ENCODE measurements at regions not wholly inside any gene's neighbourhood (a gene's known extent, or its start where the extent isn't known, plus 50 kb on each side); places are given as distances from the start of the nearest gene placed in this dataset.

DNA sequence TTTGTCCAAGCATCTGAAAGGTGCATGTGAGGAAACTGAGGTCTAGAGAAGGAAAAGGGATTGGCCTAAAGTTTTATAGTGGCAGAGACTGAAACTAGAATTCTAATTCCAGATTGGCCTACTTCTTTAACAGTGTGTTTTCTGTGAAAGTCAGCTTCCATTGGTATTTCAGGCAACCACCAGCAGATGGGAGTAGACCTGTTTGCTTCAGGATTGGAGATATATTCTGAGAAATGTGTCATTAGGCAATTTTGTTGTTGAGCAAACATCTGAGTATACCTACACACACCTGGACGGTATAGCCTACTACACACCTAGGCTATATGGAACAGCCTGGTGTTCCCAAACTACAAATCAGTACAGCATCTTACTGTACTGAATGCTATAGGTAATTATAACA is 207.3 kb upstream of the RADX start:
- H3K9me2 ChIP-seq (ENCODE audit: insufficient read depth), result no peaks in the 10 kb centered on the region
- no peaks in the 10 kb centered on the region for H4K20me1 ChIP-seq (replicated peaks; ENCODE audit: insufficient read depth)
- Mint-ChIP-seq H3K27me3 (ENCODE audit: insufficient read depth, low read depth, poor library complexity) (no peaks in the 10 kb centered on the region), H3K4me3 (no peak overlapping the region), H3K4me1 (no peaks in the 10 kb centered on the region), H3K36me3 (ENCODE audit: low read depth) (no peaks in the 10 kb centered on the region), H3K9me3 (peaks cover 10% of the 10 kb centered on the region; the same call in 2 of the 3 replicates), H3K27ac (no peak overlapping the region)
- DNase-seq (ENCODE audit: low spot score) (peak; percentile 19), ATAC-seq (no peak)
- no peak overlapping the region for H3K4me2 ChIP-seq
- no peaks in the 10 kb centered on the region for H3K36me3 ChIP-seq (ENCODE audit: insufficient read depth)
- H3K27ac ChIP-seq (ENCODE audit: low read depth), result no peak overlapping the region
- no peaks in the 10 kb centered on the region for H3F3A ChIP-seq (replicated peaks; ENCODE audit: low read depth)
- H3K27me3 ChIP-seq (ENCODE audit: insufficient read depth), result no peaks in the 10 kb centered on the region
- H3K4me1 ChIP-seq (ENCODE audit: insufficient read depth), result no peaks in the 10 kb centered on the region
- no peaks in the 10 kb centered on the region for H3K79me2 ChIP-seq (replicated peaks; ENCODE audit: insufficient read depth)
- no peak overlapping the region for H3K4me3 ChIP-seq
- TF ChIP-seq, protein P1, sequence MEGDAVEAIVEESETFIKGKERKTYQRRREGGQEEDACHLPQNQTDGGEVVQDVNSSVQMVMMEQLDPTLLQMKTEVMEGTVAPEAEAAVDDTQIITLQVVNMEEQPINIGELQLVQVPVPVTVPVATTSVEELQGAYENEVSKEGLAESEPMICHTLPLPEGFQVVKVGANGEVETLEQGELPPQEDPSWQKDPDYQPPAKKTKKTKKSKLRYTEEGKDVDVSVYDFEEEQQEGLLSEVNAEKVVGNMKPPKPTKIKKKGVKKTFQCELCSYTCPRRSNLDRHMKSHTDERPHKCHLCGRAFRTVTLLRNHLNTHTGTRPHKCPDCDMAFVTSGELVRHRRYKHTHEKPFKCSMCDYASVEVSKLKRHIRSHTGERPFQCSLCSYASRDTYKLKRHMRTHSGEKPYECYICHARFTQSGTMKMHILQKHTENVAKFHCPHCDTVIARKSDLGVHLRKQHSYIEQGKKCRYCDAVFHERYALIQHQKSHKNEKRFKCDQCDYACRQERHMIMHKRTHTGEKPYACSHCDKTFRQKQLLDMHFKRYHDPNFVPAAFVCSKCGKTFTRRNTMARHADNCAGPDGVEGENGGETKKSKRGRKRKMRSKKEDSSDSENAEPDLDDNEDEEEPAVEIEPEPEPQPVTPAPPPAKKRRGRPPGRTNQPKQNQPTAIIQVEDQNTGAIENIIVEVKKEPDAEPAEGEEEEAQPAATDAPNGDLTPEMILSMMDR (conservative IDR thresholded peaks at IDR 0.05; ENCODE audit: low read depth in 2 of 2), result peak; percentile 46 to 55
- TF ChIP-seq JUNB (IDR thresholded peaks at IDR 0.05; ENCODE audit: unreplicated experiment), result no peak
- H2AFZ ChIP-seq, result no peak overlapping the region

DNA sequence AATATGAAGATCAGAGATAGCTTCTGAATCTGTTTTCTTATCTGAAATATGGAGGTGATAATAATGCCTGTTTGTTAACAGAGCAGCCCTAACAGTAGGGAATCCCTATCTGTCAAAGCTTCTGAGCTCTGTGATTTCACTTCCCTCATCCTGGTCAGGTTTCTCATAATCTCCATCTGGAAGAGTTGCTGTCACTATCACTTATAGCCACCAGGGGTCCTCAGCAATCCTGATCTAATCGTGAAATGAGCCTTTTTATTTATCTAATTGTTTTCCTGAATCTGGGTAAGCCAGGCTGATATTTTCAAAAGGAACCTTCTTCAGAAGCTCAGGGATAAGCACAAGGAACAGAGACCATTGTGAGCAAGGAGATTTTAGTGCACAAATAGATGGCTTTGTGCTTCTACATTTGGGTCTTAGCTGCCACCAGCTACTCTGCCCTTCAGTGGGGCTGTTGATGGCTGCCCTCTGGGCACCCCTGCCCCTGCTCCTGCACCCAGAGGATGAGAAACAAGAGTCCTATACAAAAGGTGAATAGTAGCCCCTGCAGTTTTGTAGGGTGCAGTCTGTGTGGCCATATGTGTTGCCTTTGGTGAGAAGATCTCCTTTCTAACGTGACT is 196.4 kb upstream of the RADX start:
- H3K27ac Mint-ChIP-seq, result no peak overlapping the region
- no peaks in the 10 kb centered on the region for H3F3A ChIP-seq (replicated peaks; ENCODE audit: low read depth)
- H4K20me1 ChIP-seq (replicated peaks; ENCODE audit: insufficient read depth), result no peaks in the 10 kb centered on the region
- no peaks in the 10 kb centered on the region for H3K36me3 Mint-ChIP-seq (ENCODE audit: low read depth)
- H3K27me3 Mint-ChIP-seq (ENCODE audit: insufficient read depth, low read depth, poor library complexity), result no peaks in the 10 kb centered on the region
- no peak overlapping the region for H2AFZ ChIP-seq
- no peaks in the 10 kb centered on the region for H3K4me1 Mint-ChIP-seq
- DNase-seq (ENCODE audit: low spot score) (peak; percentile 48), ATAC-seq (peak; percentile 42; the same call in 2 of the 3 replicates)
- no peaks in the 10 kb centered on the region for H3K79me2 ChIP-seq (replicated peaks; ENCODE audit: insufficient read depth)
- no peaks in the 10 kb centered on the region for H3K27me3 ChIP-seq (ENCODE audit: insufficient read depth)
- H3K27ac ChIP-seq (ENCODE audit: low read depth), result no peak overlapping the region
- no peak overlapping the region for H3K4me2 ChIP-seq
- no peaks in the 10 kb centered on the region for H3K9me3 Mint-ChIP-seq
- H3K4me3 ChIP-seq, result no peak overlapping the region
- no peak overlapping the region for H3K4me3 Mint-ChIP-seq
- no peaks in the 10 kb centered on the region for H3K36me3 ChIP-seq (ENCODE audit: insufficient read depth)
- no peaks in the 10 kb centered on the region for H3K4me1 ChIP-seq (ENCODE audit: insufficient read depth)
- TF ChIP-seq, protein P1 (conservative IDR thresholded peaks at IDR 0.05; ENCODE audit: low read depth in 2 of 2), result peak; percentile 59 to 61
- TF ChIP-seq ZNF331 (CRISPR knock-in tag; IDR thresholded peaks at IDR 0.05; ENCODE audit: low read depth), result no peak
- no peaks in the 10 kb centered on the region for H3K9me2 ChIP-seq (ENCODE audit: insufficient read depth)

DNA sequence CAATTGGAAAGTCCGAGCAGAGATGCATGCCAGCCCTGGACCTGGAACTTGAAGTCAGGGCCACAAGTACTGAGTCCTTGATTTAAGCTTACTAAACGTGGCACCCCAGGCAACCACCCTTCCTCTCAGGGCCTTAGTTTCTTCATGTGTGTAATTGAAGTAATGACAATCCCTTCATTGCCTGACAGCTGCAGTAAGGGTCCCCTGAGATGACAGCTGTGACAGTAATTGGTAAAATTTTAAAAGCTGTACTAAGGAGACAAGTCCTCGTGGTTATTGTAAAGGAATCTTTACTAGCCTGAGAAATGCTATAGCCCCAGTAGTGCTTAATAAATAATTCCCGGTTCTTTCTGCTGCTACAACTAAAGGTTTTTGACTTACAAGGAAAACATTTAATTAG is 175.1 kb upstream of the RADX start:
- Mint-ChIP-seq H3K27me3 (ENCODE audit: insufficient read depth, low read depth, poor library complexity) (peaks cover 1% of the 10 kb centered on the region), H3K36me3 (ENCODE audit: low read depth) (no peaks in the 10 kb centered on the region), H3K27ac (no peak overlapping the region), H3K4me3 (no peak overlapping the region), H3K4me1 (no peaks in the 10 kb centered on the region), H3K9me3 (no peaks in the 10 kb centered on the region; the same call in 1 of the 3 replicates)
- Histone ChIP-seq H3K9me2 (ENCODE audit: insufficient read depth) (no peaks in the 10 kb centered on the region), H3K27ac (ENCODE audit: low read depth) (no peak overlapping the region), H3K4me2 (no peak overlapping the region), H3F3A (replicated peaks; ENCODE audit: low read depth) (no peaks in the 10 kb centered on the region), H3K79me2 (replicated peaks; ENCODE audit: insufficient read depth) (no peaks in the 10 kb centered on the region), H3K36me3 (ENCODE audit: insufficient read depth) (no peaks in the 10 kb centered on the region), H4K20me1 (replicated peaks; ENCODE audit: insufficient read depth) (no peaks in the 10 kb centered on the region), H2AFZ (no peak overlapping the region), H3K4me3 (no peak overlapping the region), H3K27me3 (ENCODE audit: insufficient read depth) (no peaks in the 10 kb centered on the region), H3K4me1 (ENCODE audit: insufficient read depth) (no peaks in the 10 kb centered on the region)
- ATAC-seq, result no peak
- no peak for DNase-seq (ENCODE audit: low spot score)
- TF ChIP-seq POLR2AphosphoS5 (IDR thresholded peaks at IDR 0.05; ENCODE audit: low read depth), result no peak
- TF ChIP-seq, protein P2, sequence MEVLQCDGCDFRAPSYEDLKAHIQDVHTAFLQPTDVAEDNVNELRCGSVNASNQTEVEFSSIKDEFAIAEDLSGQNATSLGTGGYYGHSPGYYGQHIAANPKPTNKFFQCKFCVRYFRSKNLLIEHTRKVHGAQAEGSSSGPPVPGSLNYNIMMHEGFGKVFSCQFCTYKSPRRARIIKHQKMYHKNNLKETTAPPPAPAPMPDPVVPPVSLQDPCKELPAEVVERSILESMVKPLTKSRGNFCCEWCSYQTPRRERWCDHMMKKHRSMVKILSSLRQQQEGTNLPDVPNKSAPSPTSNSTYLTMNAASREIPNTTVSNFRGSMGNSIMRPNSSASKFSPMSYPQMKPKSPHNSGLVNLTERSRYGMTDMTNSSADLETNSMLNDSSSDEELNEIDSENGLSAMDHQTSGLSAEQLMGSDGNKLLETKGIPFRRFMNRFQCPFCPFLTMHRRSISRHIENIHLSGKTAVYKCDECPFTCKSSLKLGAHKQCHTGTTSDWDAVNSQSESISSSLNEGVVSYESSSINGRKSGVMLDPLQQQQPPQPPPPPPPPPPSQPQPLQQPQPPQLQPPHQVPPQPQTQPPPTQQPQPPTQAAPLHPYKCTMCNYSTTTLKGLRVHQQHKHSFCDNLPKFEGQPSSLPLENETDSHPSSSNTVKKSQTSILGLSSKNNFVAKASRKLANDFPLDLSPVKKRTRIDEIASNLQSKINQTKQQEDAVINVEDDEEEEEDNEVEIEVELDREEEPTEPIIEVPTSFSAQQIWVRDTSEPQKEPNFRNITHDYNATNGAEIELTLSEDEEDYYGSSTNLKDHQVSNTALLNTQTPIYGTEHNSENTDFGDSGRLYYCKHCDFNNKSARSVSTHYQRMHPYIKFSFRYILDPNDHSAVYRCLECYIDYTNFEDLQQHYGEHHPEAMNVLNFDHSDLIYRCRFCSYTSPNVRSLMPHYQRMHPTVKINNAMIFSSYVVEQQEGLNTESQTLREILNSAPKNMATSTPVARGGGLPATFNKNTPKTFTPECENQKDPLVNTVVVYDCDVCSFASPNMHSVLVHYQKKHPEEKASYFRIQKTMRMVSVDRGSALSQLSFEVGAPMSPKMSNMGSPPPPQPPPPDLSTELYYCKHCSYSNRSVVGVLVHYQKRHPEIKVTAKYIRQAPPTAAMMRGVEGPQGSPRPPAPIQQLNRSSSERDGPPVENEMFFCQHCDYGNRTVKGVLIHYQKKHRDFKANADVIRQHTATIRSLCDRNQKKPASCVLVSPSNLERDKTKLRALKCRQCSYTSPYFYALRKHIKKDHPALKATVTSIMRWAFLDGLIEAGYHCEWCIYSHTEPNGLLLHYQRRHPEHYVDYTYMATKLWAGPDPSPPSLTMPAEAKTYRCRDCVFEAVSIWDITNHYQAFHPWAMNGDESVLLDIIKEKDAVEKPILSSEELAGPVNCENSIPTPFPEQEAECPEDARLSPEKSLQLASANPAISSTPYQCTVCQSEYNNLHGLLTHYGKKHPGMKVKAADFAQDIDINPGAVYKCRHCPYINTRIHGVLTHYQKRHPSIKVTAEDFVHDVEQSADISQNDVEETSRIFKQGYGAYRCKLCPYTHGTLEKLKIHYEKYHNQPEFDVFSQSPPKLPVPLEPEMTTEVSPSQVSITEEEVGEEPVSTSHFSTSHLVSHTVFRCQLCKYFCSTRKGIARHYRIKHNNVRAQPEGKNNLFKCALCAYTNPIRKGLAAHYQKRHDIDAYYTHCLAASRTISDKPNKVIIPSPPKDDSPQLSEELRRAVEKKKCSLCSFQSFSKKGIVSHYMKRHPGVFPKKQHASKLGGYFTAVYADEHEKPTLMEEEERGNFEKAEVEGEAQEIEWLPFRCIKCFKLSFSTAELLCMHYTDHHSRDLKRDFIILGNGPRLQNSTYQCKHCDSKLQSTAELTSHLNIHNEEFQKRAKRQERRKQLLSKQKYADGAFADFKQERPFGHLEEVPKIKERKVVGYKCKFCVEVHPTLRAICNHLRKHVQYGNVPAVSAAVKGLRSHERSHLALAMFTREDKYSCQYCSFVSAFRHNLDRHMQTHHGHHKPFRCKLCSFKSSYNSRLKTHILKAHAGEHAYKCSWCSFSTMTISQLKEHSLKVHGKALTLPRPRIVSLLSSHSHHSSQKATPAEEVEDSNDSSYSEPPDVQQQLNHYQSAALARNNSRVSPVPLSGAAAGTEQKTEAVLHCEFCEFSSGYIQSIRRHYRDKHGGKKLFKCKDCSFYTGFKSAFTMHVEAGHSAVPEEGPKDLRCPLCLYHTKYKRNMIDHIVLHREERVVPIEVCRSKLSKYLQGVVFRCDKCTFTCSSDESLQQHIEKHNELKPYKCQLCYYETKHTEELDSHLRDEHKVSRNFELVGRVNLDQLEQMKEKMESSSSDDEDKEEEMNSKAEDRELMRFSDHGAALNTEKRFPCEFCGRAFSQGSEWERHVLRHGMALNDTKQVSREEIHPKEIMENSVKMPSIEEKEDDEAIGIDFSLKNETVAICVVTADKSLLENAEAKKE (CRISPR knock-in tag; IDR thresholded peaks at IDR 0.05), result no peak

All from GM23338 (cell line).